Gastrocnemius medialis (tissue), 4 donors: ENCODE measurements at regions not wholly inside any gene's neighbourhood (a gene's known extent, or its start where the extent isn't known, plus 50 kb on each side); places are given as distances from the start of the nearest gene placed in this dataset.
"Not testable (repeated sequence)": the region's sequence is repeated elsewhere in the genome, so short reads cannot be mapped to it uniquely, and the experiment has no call there.

Experiments
- POLR2A ChIP-seq, 2 donors: fragments of 450-650 bp; IDR thresholded peaks; one replicate each; pipeline ENCODE4 v1.6.1; 2017; ENCODE audit warnings: antibody characterized with exemption in 2 of 2, mild to moderate bottlenecking in 2 of 2, moderate library complexity in 2 of 2
- TF ChIP-seq, protein P1 (sequence below), 5 experiments: fragments of 450-650 bp in 3 of 5; fragments of 200-600 bp in 2 of 5; sonication (generic) in 2 of 5; IDR thresholded peaks in 4 of 5; conservative IDR thresholded peaks in 1 of 5; 1 replicate in 4 of 5; 2 replicates in 1 of 5; pipeline ENCODE4 v1.5.1; 2016 to 2019; ENCODE audit warnings: antibody characterized with exemption in 5 of 5, mild to moderate bottlenecking in 3 of 5, moderate library complexity in 3 of 5

DNA sequence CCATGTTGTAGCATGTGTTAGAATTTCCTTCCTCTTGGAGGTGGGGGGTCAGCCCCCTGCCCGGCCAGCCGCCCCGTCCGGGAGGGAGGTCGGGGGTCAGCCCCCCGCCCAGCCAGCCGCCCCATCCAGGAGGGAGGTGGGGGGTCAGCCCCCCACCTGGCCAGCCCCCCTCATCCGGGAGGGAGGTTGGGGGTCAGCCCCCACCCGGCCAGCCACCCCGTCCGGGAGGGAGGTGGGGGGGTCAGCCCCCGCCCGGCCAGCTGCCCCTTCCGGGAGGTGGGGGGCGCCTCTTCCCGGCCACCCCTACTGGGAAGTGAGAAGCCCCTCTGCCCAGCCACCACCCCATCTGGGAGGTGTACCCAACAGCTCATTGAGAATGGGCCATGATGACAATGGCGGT is 229.4 kb downstream of the NDUFA10 start:
- TF ChIP-seq, protein P1, sequence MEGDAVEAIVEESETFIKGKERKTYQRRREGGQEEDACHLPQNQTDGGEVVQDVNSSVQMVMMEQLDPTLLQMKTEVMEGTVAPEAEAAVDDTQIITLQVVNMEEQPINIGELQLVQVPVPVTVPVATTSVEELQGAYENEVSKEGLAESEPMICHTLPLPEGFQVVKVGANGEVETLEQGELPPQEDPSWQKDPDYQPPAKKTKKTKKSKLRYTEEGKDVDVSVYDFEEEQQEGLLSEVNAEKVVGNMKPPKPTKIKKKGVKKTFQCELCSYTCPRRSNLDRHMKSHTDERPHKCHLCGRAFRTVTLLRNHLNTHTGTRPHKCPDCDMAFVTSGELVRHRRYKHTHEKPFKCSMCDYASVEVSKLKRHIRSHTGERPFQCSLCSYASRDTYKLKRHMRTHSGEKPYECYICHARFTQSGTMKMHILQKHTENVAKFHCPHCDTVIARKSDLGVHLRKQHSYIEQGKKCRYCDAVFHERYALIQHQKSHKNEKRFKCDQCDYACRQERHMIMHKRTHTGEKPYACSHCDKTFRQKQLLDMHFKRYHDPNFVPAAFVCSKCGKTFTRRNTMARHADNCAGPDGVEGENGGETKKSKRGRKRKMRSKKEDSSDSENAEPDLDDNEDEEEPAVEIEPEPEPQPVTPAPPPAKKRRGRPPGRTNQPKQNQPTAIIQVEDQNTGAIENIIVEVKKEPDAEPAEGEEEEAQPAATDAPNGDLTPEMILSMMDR (IDR thresholded peaks at IDR 0.05 in 4 of 5, conservative IDR thresholded peaks at IDR 0.05 in 1 of 5) = not testable (repeated sequence)
- not testable (repeated sequence) for TF ChIP-seq POLR2A (IDR thresholded peaks at IDR 0.05)
